Femur (tissue), 1 donor: ENCODE measurements at regions not wholly inside any gene's neighbourhood (a gene's known extent, or its start where the extent isn't known, plus 50 kb on each side); places are given as distances from the start of the nearest gene placed in this dataset.

Source experiments
- DNase-seq: peaks from one replicate; pipeline ENCODE4 v3.0.0-alpha.2; 2017

DNA sequence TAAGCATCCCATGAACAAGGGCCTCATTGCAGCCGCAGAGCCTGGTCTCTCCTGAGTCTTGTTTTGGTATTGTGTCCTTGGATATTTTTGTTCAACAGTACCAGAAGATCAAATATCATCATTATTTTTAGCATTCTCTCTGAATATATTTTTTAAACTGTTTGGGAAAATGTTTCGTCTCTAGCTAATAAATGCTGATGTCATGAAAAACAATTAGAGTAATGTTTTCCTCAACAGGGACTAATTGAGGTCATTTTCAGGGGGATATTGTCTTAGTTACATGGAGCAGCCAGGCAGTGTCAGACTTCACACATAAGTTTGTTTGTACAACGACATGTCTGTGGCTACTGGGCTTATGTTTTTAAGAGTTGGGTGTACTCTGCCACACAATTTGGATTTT is 805.3 kb upstream of the SOX9 start:
- DNase-seq, result no peak

GRCh38 chr17:71316176-71316897 is 804.5 kb upstream of the SOX9 start:
- DNase-seq, result no peak

DNA sequence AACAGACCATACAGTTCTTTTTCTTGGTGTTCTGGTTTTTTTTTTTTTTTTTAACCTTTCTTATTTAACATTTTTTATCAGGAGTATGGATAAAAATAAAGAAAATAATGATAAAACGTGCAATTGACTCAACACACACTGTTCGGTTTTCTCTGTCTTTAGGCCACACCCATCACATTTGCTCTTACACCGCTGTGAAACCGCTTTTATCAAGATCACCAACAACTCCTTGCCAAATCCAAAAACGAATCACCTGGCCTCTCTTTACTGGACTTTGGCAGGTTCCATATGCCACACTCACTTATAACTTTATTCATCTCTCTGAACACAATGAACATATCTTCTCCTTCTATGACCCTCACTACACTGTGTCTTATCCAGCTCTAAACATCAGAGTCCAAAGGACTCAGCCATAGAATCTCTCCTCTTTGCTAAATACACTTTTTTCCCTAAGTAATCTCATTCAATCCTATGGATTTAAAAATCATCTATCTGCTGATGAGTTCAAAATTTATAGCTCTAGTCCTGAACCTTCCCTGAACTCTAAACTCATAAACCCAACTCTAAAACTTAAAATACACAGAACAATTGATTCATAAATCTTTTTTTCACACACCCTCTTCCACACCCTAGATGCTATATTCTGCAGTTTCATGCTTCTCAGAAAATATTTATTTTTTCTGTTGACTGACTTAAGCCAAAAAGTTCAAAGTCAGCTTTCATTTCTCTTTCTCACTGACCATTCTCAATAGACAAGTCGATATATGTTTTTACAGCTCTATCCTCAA is 800.6 kb upstream of the SOX9 start:
- DNase-seq, result no peak

GRCh38 chr17:71325117-71325516 is 795.7 kb upstream of the SOX9 start:
- no peak for DNase-seq

DNA sequence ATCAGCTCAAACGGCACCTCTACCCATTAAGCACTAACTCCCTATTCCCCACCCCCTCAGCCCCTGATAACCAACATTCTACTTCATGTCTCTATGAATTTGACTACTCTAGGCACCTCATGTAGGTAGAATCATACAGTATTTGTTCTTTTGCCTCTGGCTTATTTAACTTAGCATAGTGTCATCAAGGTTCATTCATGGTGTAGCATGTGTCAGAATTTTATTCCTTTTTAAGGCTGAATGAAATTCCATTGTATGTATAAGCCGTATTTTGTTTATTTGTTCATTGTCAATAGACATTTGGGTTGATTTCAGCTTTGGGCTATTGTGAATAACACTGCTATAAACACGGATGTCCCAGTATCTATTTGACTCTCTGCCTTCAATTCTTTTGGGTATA is 794.9 kb upstream of the SOX9 start:
- no peak for DNase-seq

- no peak for DNase-seq
Measured at GRCh38 chr17:71327376-71328059, 793.3 kb upstream of the SOX9 start.

DNA sequence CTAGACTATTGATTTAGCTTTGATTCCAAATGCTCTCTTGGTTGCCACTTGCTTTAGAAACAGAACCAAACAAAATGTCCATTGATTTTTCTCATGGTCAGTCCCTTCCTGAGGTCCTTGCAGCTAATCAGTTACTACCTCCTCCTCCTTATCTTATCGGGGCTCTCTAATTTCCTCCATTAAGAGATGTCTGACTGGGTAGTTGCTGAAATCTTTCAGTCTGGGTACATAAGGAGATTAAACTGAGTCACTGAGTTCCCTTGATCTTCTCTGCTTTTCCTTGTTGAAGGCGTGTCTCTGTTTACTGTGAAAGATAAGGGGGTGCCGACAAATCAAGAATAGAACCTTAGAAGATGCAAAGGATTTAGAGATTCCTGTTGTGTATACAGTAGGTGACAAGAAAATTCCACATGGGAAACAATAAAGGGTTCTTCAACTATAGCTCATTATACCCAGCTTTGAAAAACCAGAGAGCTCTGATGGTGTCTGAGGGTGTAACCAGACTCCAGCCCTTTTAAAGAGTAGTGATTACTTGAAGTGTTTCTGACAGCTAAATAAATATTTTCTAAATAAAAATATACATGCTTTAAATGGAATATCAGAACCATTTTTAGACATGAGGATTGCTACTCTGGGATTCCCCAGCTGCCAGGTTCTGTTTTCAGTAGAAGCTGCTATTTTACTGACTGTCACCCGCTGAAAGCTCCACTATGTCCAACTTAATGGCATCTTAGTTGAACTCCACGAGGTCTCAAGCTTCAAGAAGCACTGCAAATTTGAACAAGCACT is 791.3 kb upstream of the SOX9 start:
- DNase-seq, result no peak

DNA sequence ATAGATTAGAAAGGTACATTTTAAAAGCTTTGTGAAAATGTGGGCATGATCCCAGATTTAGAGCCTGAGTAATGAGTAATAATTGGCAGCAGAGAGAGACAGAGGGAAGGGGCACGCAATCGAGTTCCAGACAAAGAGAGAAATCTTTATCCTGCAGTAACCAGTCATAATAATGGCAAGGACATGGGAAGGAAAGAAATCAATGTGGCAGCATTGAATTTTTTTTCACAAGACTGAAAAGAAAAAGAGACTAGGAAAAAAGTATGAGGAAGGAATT is 790.8 kb upstream of the SOX9 start:
- no peak for DNase-seq

- DNase-seq, result no peak
Measured at GRCh38 chr17:71331754-71332325, 789.0 kb upstream of the SOX9 start.

DNA sequence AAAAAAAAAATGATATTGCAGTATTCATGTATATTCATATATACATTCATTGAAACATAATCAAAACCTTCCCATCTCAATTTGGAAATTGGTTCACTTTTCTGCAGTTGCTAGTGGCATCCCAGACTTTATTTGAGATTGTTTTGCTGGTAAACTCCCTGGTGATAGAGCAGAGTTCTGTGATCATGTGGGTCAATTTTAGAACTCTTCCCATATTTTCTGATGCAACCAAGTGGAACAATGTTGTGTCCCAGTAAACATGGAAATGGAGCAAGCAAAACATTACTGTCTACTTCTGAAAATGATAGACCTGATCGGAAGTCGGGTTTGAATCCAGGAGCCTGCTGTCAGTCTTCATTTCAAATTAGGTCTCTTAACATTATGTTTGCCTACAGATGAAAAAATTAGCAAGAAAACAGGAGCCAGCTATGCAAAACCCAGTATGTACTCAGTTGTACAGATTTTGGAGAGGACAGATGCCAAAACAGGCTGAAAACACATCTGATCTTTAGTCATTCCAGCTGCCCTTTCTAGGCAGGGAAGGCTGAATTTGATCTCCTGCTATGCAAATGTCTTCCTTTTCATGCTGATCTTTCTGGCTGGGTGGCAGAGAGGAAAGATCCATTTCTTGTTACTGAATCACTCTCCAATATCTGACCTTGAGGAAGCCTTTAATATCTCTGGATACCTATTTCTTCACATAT is 786.6 kb upstream of the SOX9 start:
- no peak for DNase-seq

DNA sequence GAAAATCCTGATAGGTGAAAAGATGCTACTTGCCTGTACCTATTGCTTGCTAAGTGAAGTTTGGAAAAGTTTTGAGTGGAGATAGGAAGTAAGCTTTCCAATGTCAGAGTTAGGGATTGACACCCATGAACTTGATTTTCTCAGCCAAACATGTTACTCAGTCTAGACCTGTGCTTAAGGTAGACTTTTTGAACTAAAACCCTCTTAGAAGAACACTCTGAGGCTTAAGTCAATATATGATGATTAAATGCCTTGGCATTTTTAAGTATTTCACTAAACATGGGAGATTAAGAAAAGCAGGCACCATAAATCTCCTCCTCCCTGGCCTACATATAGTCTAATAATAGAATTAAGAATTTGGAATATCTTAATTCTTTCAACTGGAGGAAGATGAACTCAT is 785.6 kb upstream of the SOX9 start:
- DNase-seq, result no peak

DNA sequence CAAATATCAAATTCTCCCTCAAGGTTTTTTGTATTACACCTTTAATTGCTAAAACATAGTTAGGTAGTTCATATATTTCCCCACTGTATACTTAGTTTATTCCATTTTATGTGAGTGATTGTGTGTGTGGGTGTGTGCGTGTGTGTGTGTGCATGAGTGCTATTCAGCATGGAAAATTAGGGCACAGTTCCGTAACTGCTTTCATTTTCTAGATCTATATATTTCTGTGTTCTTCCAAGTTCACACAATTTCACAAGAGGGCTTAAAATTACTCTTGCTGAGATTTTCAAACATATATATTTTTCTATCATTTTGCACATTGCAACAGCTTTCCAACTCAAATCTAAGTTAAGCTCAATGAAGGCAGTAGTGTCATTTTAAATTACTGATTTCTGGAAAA is 782.9 kb upstream of the SOX9 start:
- DNase-seq, result no peak

GRCh38 chr17:71338396-71338795 is 782.4 kb upstream of the SOX9 start:
- no peak for DNase-seq

DNA sequence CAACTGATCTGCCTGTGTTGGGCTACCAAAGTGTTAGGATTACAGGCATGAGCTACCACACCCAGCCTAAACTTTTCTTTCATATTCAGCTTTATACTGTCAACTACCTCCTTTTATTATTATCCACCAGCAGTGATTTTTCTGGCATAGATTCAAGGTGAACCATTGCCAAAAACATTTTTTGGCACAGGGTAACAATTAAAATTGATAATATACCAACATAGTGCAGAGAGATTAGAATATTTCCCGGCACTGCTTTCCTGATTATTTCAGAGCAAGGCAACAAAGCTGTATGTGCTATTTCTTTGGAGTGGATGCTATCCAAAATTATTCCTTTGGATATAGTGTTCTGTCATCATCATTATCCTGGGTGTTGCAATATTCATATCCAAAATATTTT is 781.6 kb upstream of the SOX9 start:
- no peak for DNase-seq

GRCh38 chr17:71342737-71343136 is 778.1 kb upstream of the SOX9 start:
- DNase-seq, result no peak

DNA sequence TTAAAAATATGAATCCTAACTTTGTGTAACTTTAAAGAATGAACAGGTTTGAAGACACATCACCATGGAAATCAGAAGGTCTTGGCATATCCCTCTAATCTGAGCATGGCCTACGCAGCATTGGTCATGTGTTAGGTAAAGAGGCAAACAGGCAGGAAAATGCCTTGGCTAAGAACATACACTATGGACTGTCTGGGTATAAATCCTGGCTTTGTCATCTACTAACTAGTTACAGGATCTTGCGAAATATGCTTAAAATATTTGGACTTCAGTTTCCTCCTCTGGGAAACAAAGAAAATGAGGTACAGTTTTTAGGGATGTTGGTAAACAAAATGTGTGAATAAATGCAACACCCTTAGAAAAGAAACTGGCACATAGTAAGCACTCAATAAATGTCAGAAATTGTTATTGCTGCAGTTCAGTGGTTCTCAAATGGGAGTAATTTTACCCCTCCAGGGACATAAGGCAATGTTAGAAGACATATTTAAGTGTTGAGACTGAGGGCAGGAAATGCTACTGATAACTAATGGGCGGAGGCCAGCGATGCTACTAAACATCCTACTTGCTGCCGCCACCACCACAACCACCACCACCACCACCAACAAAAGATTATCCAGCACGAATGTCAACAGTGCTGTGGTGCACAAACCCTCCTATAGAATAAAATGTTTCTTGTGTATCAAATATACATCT is 770.8 kb upstream of the SOX9 start:
- no peak for DNase-seq

DNA sequence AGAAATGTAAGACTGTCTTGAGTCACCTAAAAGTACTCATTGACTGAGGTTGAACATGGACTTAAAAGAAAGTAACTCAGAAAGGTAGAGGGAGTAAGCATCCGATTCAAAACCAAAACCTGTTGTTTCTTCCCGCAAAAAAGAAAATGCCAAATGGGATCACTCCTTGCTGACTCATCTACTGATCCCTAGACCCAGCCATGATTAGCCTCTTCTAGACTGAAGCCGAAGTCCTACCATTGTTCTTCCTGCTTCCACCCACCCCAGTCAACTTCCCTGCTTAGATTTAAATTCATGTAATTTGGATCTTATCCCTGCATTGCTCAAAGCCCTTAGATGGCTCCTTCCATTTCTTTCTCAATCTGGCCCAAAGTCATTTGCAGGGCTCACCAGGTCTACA is 760.5 kb upstream of the SOX9 start:
- no peak for DNase-seq

DNA sequence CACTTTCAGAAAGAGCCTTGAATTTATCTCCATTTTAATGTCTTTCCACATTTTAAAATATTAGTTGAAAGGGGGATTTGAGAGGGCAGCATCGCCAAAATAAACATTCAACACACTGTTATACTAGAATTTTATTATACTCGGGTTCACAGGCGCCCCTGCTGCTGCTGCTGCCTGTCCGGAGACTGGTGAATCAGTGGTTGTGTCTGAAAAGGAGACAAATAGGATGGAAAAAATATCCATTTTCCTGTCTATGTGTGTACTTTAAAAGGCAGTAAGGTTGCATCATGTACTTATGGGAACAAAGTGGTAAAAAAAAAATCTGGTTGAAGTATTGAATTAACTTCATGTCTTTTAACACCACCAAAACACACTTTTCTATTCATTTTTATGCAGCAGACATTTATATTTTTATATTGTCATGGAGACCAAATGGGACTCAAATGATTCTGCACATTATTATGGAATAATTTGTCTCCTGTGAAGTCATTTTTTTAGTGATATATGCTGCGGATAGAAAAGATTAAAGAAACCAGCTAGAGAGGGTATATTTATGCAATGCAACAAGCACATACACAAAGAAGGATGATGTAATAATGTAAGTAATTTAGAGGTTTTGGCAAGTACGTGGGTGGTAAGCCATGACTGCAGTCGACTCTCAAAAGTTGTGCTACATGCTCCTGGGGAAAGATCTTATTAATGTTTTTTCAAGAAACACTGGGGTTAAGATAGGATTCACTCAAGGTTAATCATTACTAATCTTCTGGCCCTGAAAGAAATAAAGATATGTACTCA is 759.0 kb upstream of the SOX9 start:
- no peak for DNase-seq

GRCh38 chr17:71363661-71364060 is 757.2 kb upstream of the SOX9 start:
- DNase-seq, result no peak

GRCh38 chr17:71371809-71372208 is 749.0 kb upstream of the SOX9 start:
- no peak for DNase-seq

- DNase-seq, result no peak
Measured at GRCh38 chr17:71375948-71376347, 744.9 kb upstream of the SOX9 start.
